Suprapubic skin (tissue), 4 donors: ENCODE measurements at regions not wholly inside any gene's neighbourhood (a gene's known extent, or its start where the extent isn't known, plus 50 kb on each side); places are given as distances from the start of the nearest gene placed in this dataset.

Source experiments
- DNase-seq, 2 donors: peaks; one replicate each; pipeline ENCODE4 v3.0.0-alpha.2; 2019; ENCODE audit warnings: low spot score in 2 of 2
- H3K27ac ChIP-seq: fragments of 200-600 bp; sonication (generic); one replicate; pipeline ENCODE4 v1.5.1; 2019
- H3K27me3 ChIP-seq: fragments of 200-600 bp; sonication (generic); one replicate; pipeline ENCODE4 v1.5.1; 2019
- H3K36me3 ChIP-seq: fragments of 200-600 bp; sonication (generic); one replicate; pipeline ENCODE4 v1.5.1; 2019
- H3K4me1 ChIP-seq: fragments of 200-600 bp; sonication (generic); one replicate; pipeline ENCODE4 v1.5.1; 2019
- H3K4me3 ChIP-seq: fragments of 200-600 bp; sonication (generic); one replicate; pipeline ENCODE4 v1.5.1; 2019; ENCODE audit warnings: mild to moderate bottlenecking
- H3K9me3 ChIP-seq: fragments of 200-600 bp; sonication (generic); one replicate; pipeline ENCODE4 v1.5.1; 2019
- EP300 ChIP-seq: sonication (generic); formaldehyde crosslinking; IDR thresholded peaks from one replicate; pipeline ENCODE4 v1.6.1; 2017; ENCODE audit warnings: antibody characterized with exemption
- POLR2A ChIP-seq, 2 donors: fragments of 450-650 bp; IDR thresholded peaks; one replicate each; pipeline ENCODE4 v1.6.1; 2017; ENCODE audit warnings: antibody characterized with exemption in 2 of 2, mild to moderate bottlenecking in 2 of 2, moderate library complexity in 2 of 2
- POLR2AphosphoS5 ChIP-seq, 3 donors: sonication (generic); formaldehyde crosslinking; IDR thresholded peaks; one replicate each; pipeline ENCODE4 v1.6.1; 2017; ENCODE audit warnings: antibody characterized with exemption in 3 of 3
- WGBS: methylation state at CpG from one replicate; pipeline ENCODE4 v1.1.5; 2018; 5-methylcytosine and 5-hydroxymethylcytosine counted together
- TF ChIP-seq, protein P1 (sequence below), 2 donors: fragments of 200-600 bp in 1 of 2; fragments of 450-650 bp in 1 of 2; sonication (generic) in 1 of 2; IDR thresholded peaks; one replicate each; pipeline ENCODE4 v1.5.1; 2016 to 2019; ENCODE audit warnings: antibody characterized with exemption in 2 of 2, mild to moderate bottlenecking in 1 of 2, moderate library complexity in 1 of 2

DNA sequence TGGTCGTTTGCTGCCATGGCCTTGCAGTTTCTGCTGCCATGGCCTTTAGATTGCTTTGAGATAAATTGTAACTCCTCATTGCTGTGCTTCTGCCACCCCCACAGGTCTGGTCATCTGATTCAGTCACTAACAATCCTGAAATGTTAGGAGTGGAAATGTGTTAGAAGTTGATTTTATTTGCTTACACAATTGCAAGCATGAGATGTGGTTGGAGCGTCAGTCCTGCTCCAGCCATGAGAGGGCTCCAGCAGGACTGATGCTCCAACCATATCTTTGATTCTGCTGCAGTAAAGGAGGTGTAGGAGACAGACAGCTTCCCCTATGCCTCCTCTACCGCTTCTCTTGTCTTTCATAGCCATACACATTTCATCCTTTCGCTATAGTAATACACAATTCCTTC is 226.8 kb upstream of the RGS6 start:
- Histone ChIP-seq H3K36me3 (peaks cover 19% of the 10 kb centered on the region), H3K27ac (no peak overlapping the region), H3K27me3 (no peaks in the 10 kb centered on the region), H3K4me3 (no peak overlapping the region), H3K9me3 (no peaks in the 10 kb centered on the region), H3K4me1 (peaks cover 23% of the 10 kb centered on the region)
- 91% methylated on average over 4 of the region's 4 CpGs for WGBS
- no peak for DNase-seq
- TF ChIP-seq EP300 = no peak
- TF ChIP-seq, protein P1, sequence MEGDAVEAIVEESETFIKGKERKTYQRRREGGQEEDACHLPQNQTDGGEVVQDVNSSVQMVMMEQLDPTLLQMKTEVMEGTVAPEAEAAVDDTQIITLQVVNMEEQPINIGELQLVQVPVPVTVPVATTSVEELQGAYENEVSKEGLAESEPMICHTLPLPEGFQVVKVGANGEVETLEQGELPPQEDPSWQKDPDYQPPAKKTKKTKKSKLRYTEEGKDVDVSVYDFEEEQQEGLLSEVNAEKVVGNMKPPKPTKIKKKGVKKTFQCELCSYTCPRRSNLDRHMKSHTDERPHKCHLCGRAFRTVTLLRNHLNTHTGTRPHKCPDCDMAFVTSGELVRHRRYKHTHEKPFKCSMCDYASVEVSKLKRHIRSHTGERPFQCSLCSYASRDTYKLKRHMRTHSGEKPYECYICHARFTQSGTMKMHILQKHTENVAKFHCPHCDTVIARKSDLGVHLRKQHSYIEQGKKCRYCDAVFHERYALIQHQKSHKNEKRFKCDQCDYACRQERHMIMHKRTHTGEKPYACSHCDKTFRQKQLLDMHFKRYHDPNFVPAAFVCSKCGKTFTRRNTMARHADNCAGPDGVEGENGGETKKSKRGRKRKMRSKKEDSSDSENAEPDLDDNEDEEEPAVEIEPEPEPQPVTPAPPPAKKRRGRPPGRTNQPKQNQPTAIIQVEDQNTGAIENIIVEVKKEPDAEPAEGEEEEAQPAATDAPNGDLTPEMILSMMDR (IDR thresholded peaks at IDR 0.05) = no peak
- no peak for TF ChIP-seq POLR2A (IDR thresholded peaks at IDR 0.05)
- no peak for TF ChIP-seq POLR2AphosphoS5 (IDR thresholded peaks at IDR 0.05)

DNA sequence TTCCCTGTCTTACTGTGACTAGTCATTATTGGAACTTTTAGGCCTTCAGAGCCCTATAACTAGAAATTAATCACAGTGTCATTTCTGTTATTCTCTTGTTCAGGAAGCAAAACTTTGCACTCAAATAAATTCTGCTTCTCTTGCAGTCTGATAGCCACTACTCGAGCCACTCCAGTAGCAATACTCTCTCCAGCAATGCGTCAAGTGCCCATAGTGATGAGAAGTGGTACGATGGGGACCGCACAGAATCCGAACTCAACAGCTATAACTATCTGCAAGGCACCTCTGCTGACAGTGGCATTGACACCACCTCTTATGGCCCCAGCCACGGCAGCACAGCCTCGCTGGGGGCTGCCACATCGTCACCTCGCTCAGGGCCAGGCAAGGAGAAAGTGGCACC is 223.2 kb upstream of the RGS6 start:
- H3K4me1 ChIP-seq = peaks cover 7% of the 10 kb centered on the region
- H3K27ac ChIP-seq = no peak overlapping the region
- TF ChIP-seq POLR2A (IDR thresholded peaks at IDR 0.05) = no peak
- TF ChIP-seq EP300 = no peak
- H3K36me3 ChIP-seq = peaks cover 19% of the 10 kb centered on the region
- H3K4me3 ChIP-seq = no peak overlapping the region
- WGBS = 94% methylated on average over 9 of the region's 9 CpGs
- H3K9me3 ChIP-seq = no peaks in the 10 kb centered on the region
- no peaks in the 10 kb centered on the region for H3K27me3 ChIP-seq
- DNase-seq = no peak

DNA sequence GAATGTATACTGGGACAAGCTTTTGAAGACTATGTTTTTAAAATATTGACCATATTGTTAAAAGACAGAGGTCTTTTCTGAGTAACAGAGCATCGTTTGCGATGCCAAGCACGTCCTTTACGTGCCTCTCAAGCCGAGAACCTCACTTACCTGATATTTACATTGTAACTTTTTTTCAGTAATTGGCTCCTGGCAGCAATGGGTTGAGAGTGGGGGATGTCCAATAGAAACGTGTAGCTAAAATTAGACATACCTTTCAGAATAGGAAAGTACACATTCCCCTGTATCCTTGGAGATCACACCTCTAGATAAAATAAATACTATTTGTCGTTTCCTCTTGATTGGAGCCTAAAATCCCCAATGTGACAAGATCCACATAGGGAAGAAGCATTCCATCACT is 222.2 kb upstream of the RGS6 start:
- Histone ChIP-seq H3K36me3 (peaks cover 14% of the 10 kb centered on the region), H3K27me3 (no peaks in the 10 kb centered on the region), H3K4me1 (peaks cover 7% of the 10 kb centered on the region), H3K27ac (no peak overlapping the region), H3K4me3 (no peak overlapping the region), H3K9me3 (no peaks in the 10 kb centered on the region)
- 81% methylated on average over 7 of the region's 7 CpGs for WGBS
- no peak for TF ChIP-seq POLR2A (IDR thresholded peaks at IDR 0.05)
- no peak for TF ChIP-seq EP300
- no peak for TF ChIP-seq POLR2AphosphoS5 (IDR thresholded peaks at IDR 0.05)
- TF ChIP-seq, protein P1 (IDR thresholded peaks at IDR 0.05) = no peak
- DNase-seq = no peak

DNA sequence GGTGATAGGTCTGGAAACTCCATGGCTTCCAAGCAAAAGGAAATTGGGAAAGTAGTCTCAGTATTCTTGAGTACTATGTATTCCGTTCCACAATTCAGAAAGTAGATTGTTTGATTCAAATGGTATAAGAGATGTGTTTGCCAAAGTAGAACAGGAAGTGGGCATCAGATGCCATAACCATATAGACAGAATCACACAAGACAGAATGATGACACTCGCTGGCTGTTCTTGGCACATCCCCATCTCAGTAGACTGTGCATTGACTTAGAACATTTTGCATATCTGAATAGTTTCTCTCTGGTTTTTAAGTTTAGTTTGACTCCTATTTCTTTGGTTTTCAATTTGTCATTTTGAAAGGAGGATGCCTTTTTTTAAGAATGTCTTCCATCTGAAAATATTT is 221.1 kb upstream of the RGS6 start:
- Histone ChIP-seq H3K36me3 (peaks cover 8% of the 10 kb centered on the region), H3K4me3 (no peak overlapping the region), H3K27ac (no peak overlapping the region), H3K27me3 (no peaks in the 10 kb centered on the region), H3K4me1 (peaks cover 7% of the 10 kb centered on the region), H3K9me3 (no peaks in the 10 kb centered on the region)
- TF ChIP-seq EP300 = no peak
- no peak for TF ChIP-seq POLR2A (IDR thresholded peaks at IDR 0.05)
- no peak for TF ChIP-seq POLR2AphosphoS5 (IDR thresholded peaks at IDR 0.05)
- TF ChIP-seq, protein P1 (IDR thresholded peaks at IDR 0.05) = no peak
- WGBS = 89% methylated on average over 2 of the region's 2 CpGs
- no peak for DNase-seq

DNA sequence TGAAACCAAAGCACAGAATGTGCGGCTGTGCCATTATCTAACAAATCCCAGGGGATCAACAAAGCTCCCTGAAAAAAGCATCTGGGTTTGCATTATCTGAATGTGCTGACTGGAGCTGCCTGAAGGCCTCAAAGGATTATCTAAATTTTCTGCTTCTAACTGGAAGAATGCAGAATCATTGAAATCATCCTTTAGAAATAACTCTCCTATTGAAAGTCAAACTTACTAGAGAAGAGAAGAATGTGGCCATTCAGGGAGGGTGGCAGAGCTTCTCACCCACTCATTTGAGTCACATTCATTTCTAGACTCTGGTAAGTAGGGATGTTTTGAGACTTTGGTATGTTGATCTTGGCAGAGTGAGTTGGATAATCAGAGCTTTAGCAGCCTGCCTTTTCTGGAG is 220.6 kb upstream of the RGS6 start:
- peaks cover 9% of the 10 kb centered on the region for H3K36me3 ChIP-seq
- no peak overlapping the region for H3K27ac ChIP-seq
- H3K27me3 ChIP-seq = no peaks in the 10 kb centered on the region
- H3K9me3 ChIP-seq = no peaks in the 10 kb centered on the region
- H3K4me3 ChIP-seq = no peak overlapping the region
- H3K4me1 ChIP-seq = peaks cover 7% of the 10 kb centered on the region
- no peak for DNase-seq
- WGBS = 78% methylated on average over 1 of the region's 1 CpG
- TF ChIP-seq POLR2A (IDR thresholded peaks at IDR 0.05) (no peak), EP300 (no peak), POLR2AphosphoS5 (IDR thresholded peaks at IDR 0.05) (no peak)
- TF ChIP-seq, protein P1 (IDR thresholded peaks at IDR 0.05) = no peak

DNA sequence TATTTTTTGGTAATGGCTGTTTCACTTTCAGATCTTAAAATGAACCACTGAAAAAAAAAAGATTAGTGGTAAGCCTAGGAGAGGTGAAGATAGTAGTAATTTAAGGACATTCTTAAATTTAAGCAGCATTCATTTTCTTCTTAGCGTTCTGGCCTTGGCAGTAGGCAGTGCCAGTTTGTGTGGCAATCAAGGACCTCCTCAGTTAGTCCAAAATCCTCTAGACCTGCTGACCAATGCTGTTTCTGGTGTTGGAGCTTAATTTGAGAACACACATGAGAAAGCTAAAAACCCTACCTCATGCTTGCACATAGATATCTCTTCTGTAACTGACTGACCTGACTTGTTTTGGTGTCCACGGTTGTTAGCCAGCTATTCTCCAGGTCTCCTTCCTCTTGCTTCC is 219.8 kb upstream of the RGS6 start:
- Histone ChIP-seq H3K4me3 (no peak overlapping the region), H3K4me1 (peaks cover 7% of the 10 kb centered on the region), H3K27me3 (no peaks in the 10 kb centered on the region), H3K36me3 (peaks cover 12% of the 10 kb centered on the region), H3K9me3 (no peaks in the 10 kb centered on the region), H3K27ac (no peak overlapping the region)
- no peak for DNase-seq
- no peak for TF ChIP-seq POLR2AphosphoS5 (IDR thresholded peaks at IDR 0.05)
- TF ChIP-seq, protein P1 (IDR thresholded peaks at IDR 0.05) = no peak
- no peak for TF ChIP-seq EP300
- no peak for TF ChIP-seq POLR2A (IDR thresholded peaks at IDR 0.05)
- 88% methylated on average over 2 of the region's 2 CpGs for WGBS
